HG02981 (cell line): ENCODE measurements at regions not wholly inside any gene's neighbourhood (a gene's known extent, or its start where the extent isn't known, plus 50 kb on each side); places are given as distances from the start of the nearest gene placed in this dataset.
"Not testable (repeated sequence)": the region's sequence is repeated elsewhere in the genome, so short reads cannot be mapped to it uniquely, and the experiment has no call there.

Source experiments
- ATAC-seq: cut with Tn5 transposase; IDR thresholded peaks from one replicate; pipeline ENCODE4 v1.9.1; 2021; ENCODE audit warnings: mild to moderate bottlenecking, moderate library complexity; ENCODE audit not compliant: unreplicated experiment

- no peak for ATAC-seq
These were observed 90.9 kb upstream of the MDM1 start for GRCh38 chr12:68422956-68423574.

GRCh38 chr12:68425998-68426397 is 93.8 kb upstream of the MDM1 start:
- no peak for ATAC-seq

DNA sequence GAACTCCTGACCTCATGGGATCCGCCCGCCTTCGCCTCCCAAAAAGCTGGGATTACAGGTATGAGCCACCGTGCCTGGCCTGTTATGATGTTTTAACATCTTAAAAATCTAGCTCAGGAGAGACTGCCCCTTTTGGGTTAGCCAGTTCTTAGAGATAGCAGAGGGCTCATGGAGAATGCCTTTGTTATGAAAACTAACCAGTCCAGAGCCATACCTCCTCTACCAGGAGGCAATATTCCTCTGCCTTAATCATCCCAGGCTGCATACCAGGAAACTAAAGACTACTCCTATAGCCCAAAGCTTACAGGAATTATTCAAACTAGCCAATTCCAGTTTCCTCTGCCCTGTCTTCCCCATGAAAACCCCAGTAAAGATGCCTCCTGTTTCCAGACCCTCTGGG is 96.0 kb upstream of the MDM1 start:
- ATAC-seq: no peak

- ATAC-seq: no peak
These were observed 96.8 kb upstream of the MDM1 start for GRCh38 chr12:68428724-68429501.

- ATAC-seq: no peak
These were observed 97.5 kb upstream of the MDM1 start for GRCh38 chr12:68429696-68430095.

- no peak for ATAC-seq
These were observed 99.6 kb upstream of the MDM1 start for GRCh38 chr12:68431786-68432185.

- no peak for ATAC-seq
These were observed 100.5 kb upstream of the MDM1 start for GRCh38 chr12:68432622-68433021.

GRCh38 chr12:68434391-68435298 is 102.5 kb upstream of the MDM1 start:
- no peak for ATAC-seq

DNA sequence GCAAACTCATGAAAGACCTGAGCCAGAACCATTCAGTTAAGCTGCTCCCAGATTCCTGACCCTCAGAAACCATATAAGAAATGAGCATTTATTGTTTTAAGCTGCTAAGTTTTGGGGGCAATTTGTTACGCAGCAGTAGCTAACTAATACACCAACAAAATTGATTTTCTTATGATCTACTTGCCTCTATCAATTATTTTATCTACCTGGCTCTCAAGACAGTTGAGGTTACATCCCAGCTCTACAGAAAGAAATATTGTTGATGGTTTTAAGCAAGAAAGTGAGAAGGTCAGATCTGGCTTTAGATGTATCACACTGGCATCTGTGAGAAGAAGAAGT is 103.1 kb upstream of the MDM1 start:
- no peak for ATAC-seq

- ATAC-seq: no peak
These were observed 103.7 kb upstream of the MDM1 start for GRCh38 chr12:68435816-68436215.

DNA sequence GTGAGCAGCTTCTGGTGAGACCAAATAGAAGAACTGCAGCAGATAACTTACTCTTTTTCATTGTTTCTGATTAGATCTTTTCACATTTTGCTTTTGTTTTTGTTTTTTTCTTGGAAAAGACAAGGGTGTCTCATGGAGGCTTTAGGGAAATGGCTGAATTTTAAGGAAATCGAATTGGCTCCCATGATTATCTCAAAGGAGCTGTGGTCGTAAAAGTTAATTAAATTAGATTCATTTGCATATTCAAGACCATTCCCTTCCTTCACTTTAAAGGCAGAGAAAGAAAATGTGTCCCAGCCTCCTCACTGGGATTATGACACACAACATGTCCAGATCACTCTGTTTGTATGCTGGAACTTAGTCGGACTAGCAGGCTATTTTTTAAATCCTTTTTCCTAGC is 106.4 kb upstream of the MDM1 start:
- no peak for ATAC-seq

- no peak for ATAC-seq
These were observed 107.3 kb upstream of the MDM1 start for GRCh38 chr12:68439368-68440045.

- ATAC-seq: no peak
These were observed 108.0 kb upstream of the MDM1 start for GRCh38 chr12:68440068-68440581.

GRCh38 chr12:68441167-68441566 is 109.0 kb upstream of the MDM1 start:
- no peak for ATAC-seq

DNA sequence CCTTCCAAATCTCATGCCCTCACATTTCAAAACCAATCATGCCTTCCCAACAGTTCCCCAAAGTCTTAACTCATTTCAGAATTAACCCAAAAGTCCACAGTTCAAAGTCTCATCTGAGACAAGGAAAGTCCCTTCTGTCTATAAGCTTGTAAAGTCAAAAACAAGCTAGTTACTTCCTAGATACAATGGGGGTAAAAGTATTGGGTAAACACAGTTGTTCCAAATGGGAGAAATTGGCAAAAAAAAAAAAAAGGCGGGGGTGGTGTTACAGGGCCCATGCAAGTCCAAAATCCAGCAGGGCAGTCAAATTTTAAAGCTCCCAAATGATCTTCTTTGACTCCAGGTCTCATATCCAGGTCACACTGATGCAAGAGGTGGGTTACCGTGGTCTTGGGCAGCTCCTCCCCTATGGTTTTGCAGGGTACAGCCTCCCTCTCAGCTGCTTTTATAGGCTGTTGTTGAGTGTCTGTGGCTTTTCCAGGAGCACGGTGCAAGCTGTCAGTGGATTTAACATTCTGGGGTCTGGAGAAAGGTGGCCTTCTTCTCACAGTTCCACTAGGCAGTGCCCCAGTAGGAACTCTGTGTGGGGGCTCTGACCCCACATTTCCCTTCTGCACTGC is 110.3 kb upstream of the MDM1 start:
- ATAC-seq: not testable (repeated sequence)

DNA sequence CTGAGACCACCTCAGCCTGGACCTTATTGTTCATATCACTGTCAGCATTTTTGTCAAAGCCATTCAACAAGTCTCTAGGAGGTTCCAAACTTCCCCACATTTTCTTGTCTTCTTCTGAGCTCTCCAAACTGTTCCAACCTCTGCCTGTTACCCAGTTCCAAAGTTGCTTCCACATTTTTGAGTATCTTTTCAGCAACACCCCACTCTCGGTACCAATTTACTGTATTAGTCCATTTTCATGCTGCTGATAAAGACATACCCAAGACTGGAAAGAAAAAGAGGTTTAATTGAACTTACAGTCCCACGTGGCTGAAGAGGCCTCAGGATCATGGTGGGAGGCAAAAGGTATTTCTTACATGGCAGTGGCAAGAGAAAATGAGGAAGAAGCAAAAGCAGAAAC is 111.5 kb upstream of the MDM1 start:
- not testable (repeated sequence) for ATAC-seq

DNA sequence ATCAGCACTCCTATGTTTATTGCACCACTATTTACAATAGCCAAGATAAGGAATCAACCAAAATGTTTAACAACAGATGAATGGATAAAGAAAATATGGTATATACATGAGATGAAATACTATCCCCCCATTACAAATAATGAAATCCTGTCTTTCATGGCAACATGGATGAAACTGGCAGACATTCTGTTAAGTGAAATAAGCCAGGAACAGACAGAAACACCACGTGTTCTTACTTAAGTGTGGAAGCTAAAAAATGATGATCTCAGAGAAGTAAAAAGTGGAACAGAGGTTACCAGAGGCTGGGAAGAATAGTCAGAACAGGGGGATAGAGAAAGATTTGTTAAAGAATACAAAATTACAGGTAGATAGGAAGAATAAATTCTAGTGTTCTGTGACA is 113.7 kb upstream of the MDM1 start:
- ATAC-seq: no peak

DNA sequence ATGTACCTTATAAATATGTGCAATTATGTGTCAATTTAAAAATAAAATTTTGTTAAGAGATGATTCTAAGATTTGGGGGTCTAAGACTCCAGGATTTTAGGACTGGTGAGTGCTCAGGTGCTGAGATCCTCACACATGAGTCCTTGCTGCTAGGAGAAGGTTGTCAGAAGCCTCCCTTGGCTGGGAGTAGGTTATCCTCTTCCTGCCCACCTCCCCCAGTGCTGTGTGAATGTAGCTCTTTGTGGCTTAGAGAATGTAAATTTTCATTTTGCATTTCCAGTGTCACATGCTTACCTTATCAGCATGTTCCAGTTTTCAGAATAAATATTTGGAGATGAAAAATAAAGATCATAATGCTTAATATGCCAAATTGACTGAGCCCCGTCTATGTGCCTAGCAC is 114.2 kb upstream of the MDM1 start:
- ATAC-seq: no peak

- no peak for ATAC-seq
These were observed 115.0 kb upstream of the MDM1 start for GRCh38 chr12:68446901-68447796.
